Neuronal stem cell (in vitro differentiated cells): ENCODE measurements at regions not wholly inside any gene's neighbourhood (a gene's known extent, or its start where the extent isn't known, plus 50 kb on each side); places are given as distances from the start of the nearest gene placed in this dataset.

ENCODE experiments used
- DNase-seq: peaks from one replicate; pipeline ENCODE4 v3.0.0-alpha.2; 2013; ENCODE audit warnings: low spot score
- H2AFZ ChIP-seq: one replicate; pipeline ENCODE4 v1.6.1; 2013; ENCODE audit warnings: mild to moderate bottlenecking, low read length, inconsistent platforms
- H2AK5ac ChIP-seq: 2 replicates; pipeline ENCODE4 v1.6.1; 2013; ENCODE audit warnings: low read depth, mild to moderate bottlenecking, inconsistent platforms, low read length, moderate library complexity, mixed read lengths
- H2BK120ac ChIP-seq: 2 replicates; pipeline ENCODE4 v1.6.1; 2013; ENCODE audit warnings: low read depth, mild to moderate bottlenecking, inconsistent platforms, low read length, moderate library complexity, mixed read lengths
- H2BK12ac ChIP-seq: one replicate; pipeline ENCODE4 v1.6.1; 2013; ENCODE audit warnings: low read length, inconsistent platforms
- H2BK15ac ChIP-seq: 2 replicates; pipeline ENCODE4 v1.6.1; 2013; ENCODE audit warnings: mild to moderate bottlenecking, low read length, inconsistent platforms, mixed read lengths
- H2BK5ac ChIP-seq: one replicate; pipeline ENCODE4 v1.6.1; 2013; ENCODE audit warnings: inconsistent platforms, mild to moderate bottlenecking, low read length, moderate library complexity
- H3K14ac ChIP-seq: one replicate; pipeline ENCODE4 v1.6.1; 2013; ENCODE audit warnings: low read length, inconsistent platforms
- H3K18ac ChIP-seq: 2 replicates; pipeline ENCODE4 v1.6.1; 2013; ENCODE audit warnings: low read length, inconsistent platforms
- H3K23ac ChIP-seq: 2 replicates; pipeline ENCODE4 v1.6.1; 2013; ENCODE audit warnings: low read depth, mild to moderate bottlenecking, mixed read lengths, low read length, inconsistent platforms; ENCODE audit not compliant: poor library complexity
- H3K27ac ChIP-seq: replicated peaks from 3 replicates; pipeline ENCODE4 v1.5.1; 2013; ENCODE audit warnings: low read length, inconsistent platforms
- H3K27me3 ChIP-seq, 3 experiments: 2 replicates each; pipeline ENCODE4 v1.6.1; 2013; ENCODE audit warnings: low read length in 3 of 3, mild to moderate bottlenecking in 2 of 3, inconsistent platforms in 1 of 3, low read depth in 1 of 3, mixed read lengths in 1 of 3, moderate library complexity in 1 of 3; ENCODE audit not compliant: control insufficient read depth in 3 of 3, insufficient read depth in 3 of 3
- H3K36me3 ChIP-seq, 2 donors: replicated peaks in 1 of 2; 2 replicates each; pipeline ENCODE4 v1.6.1; 2013; ENCODE audit warnings: low read length in 2 of 2; ENCODE audit not compliant: control insufficient read depth in 2 of 2, insufficient read depth in 2 of 2
- H3K4ac ChIP-seq: 2 replicates; pipeline ENCODE4 v1.6.1; 2013; ENCODE audit warnings: inconsistent platforms, mild to moderate bottlenecking, low read length, moderate library complexity
- H3K4me1 ChIP-seq, 2 donors: 1 replicate in 1 of 2; 2 replicates in 1 of 2; pipeline ENCODE4 v1.6.1; 2013; ENCODE audit warnings: low read length in 2 of 2, low read depth in 1 of 2; ENCODE audit not compliant: control insufficient read depth in 2 of 2, insufficient read depth in 1 of 2
- H3K4me2 ChIP-seq: one replicate; pipeline ENCODE4 v1.6.1; 2013; ENCODE audit warnings: mild to moderate bottlenecking, low read length, inconsistent platforms; ENCODE audit not compliant: insufficient read depth, poor library complexity, severe bottlenecking
- H3K4me3 ChIP-seq, 2 donors: 2 replicates each; pipeline ENCODE4 v1.5.1; 2013; ENCODE audit warnings: low read length in 2 of 2, mild to moderate bottlenecking in 2 of 2, inconsistent platforms in 1 of 2, moderate library complexity in 1 of 2
- H3K79me1 ChIP-seq: one replicate; pipeline ENCODE4 v1.6.1; 2013; ENCODE audit warnings: low read depth, mild to moderate bottlenecking, inconsistent platforms, low read length, moderate library complexity
- H3K9ac ChIP-seq: one replicate; pipeline ENCODE4 v1.6.1; 2013; ENCODE audit warnings: mild to moderate bottlenecking, low read depth, low read length, inconsistent platforms; ENCODE audit not compliant: poor library complexity
- H3K9me3 ChIP-seq, 2 donors: replicated peaks in 1 of 2; 2 replicates each; pipeline versions ENCODE3 to v1.6.1; 2013; ENCODE audit warnings: low read length in 2 of 2, mild to moderate bottlenecking in 2 of 2, inconsistent platforms in 1 of 2, low read depth in 1 of 2, mixed read lengths in 1 of 2, moderate library complexity in 1 of 2; ENCODE audit not compliant: control insufficient read depth in 2 of 2, insufficient read depth in 1 of 2
- H4K8ac ChIP-seq: one replicate; pipeline ENCODE4 v1.6.1; 2013; ENCODE audit warnings: low read depth, mild to moderate bottlenecking, inconsistent platforms, low read length, moderate library complexity
- H4K91ac ChIP-seq: one replicate; pipeline ENCODE4 v1.6.1; 2013; ENCODE audit warnings: low read length, low read depth, mild to moderate bottlenecking, inconsistent platforms; ENCODE audit not compliant: poor library complexity
- WGBS, 2 donors: extraction: QIAGEN DNeasy Blood & Tissue Kit; methylation state at CpG; one replicate each; pipeline ENCODE4 v1.1.7; 2013; ENCODE audit warnings: missing lambda C conversion rate in 2 of 2, mixed read lengths in 1 of 2; ENCODE audit not compliant: insufficient read length in 2 of 2, insufficient replicate concordance in 1 of 2; ENCODE audit errors: extremely low coverage in 2 of 2; 5-methylcytosine and 5-hydroxymethylcytosine counted together

GRCh38 chr3:168881804-168882203, 781.7 kb downstream of the MECOM start:
- Histone ChIP-seq H3K4ac (no peak overlapping the region), H4K8ac (no peak overlapping the region), H3K9me3 (no peaks in the 10 kb centered on the region), H2AK5ac (no peak overlapping the region), H2BK120ac (no peak overlapping the region), H3K9ac (no peak overlapping the region), H3K23ac (no peak overlapping the region), H2BK5ac (no peak overlapping the region), H3K14ac (no peak overlapping the region), H3K18ac (no peak overlapping the region), H2BK12ac (no peak overlapping the region), H3K4me2 (no peak overlapping the region), H2AFZ (no peak overlapping the region), H3K36me3 (no peaks in the 10 kb centered on the region), H3K79me1 (no peaks in the 10 kb centered on the region), H3K4me3 (no peak overlapping the region), H2BK15ac (no peak overlapping the region), H3K27ac (no peak overlapping the region), H3K27me3 (no peaks in the 10 kb centered on the region), H4K91ac (no peak overlapping the region), H3K4me1 (peaks cover 5 to 12% of the 10 kb centered on the region in 2 donors)
- no peak for DNase-seq
- WGBS, 2 donors = no CpG with 5 or more reads among the region's 3 CpGs

GRCh38 chr3:168878655-168879054, 782.9 kb upstream of the GOLIM4 start:
- no peak for DNase-seq
- H2AK5ac ChIP-seq = no peak overlapping the region
- no peak overlapping the region for H2BK12ac ChIP-seq
- H3K27ac ChIP-seq = no peak overlapping the region
- H3K9ac ChIP-seq = no peak overlapping the region
- no peak overlapping the region for H3K18ac ChIP-seq
- H3K4me2 ChIP-seq = no peak overlapping the region
- H2BK5ac ChIP-seq = no peak overlapping the region
- H3K4me1 ChIP-seq = peaks cover 7 to 16% of the 10 kb centered on the region in 2 donors
- H2BK120ac ChIP-seq = no peak overlapping the region
- no peak overlapping the region for H3K23ac ChIP-seq
- no peaks in the 10 kb centered on the region for H3K36me3 ChIP-seq
- no peaks in the 10 kb centered on the region for H3K9me3 ChIP-seq
- no peak overlapping the region for H2AFZ ChIP-seq
- H3K4ac ChIP-seq = no peak overlapping the region
- H3K27me3 ChIP-seq = no peaks in the 10 kb centered on the region
- no peak overlapping the region for H2BK15ac ChIP-seq
- no peak overlapping the region for H4K91ac ChIP-seq
- H3K4me3 ChIP-seq = no peak overlapping the region
- H3K79me1 ChIP-seq = no peaks in the 10 kb centered on the region
- H4K8ac ChIP-seq = no peak overlapping the region
- H3K14ac ChIP-seq = no peak overlapping the region
- WGBS, 2 donors = no CpG with 5 or more reads among the region's 1 CpG

- no peak overlapping the region for H2BK15ac ChIP-seq
- H3K23ac ChIP-seq = no peak overlapping the region
- no peak overlapping the region for H3K18ac ChIP-seq
- no peak overlapping the region for H3K14ac ChIP-seq
- no peak overlapping the region for H2BK12ac ChIP-seq
- no peak overlapping the region for H4K91ac ChIP-seq
- no peak overlapping the region for H4K8ac ChIP-seq
- H2BK5ac ChIP-seq = no peak overlapping the region
- no peak overlapping the region for H3K4ac ChIP-seq
- no peak overlapping the region for H3K27ac ChIP-seq
- no peak for DNase-seq
- no peaks in the 10 kb centered on the region for H3K36me3 ChIP-seq
- H2AK5ac ChIP-seq = no peak overlapping the region
- no peak overlapping the region for H3K9ac ChIP-seq
- no peak overlapping the region for H2AFZ ChIP-seq
- H3K4me3 ChIP-seq = no peak overlapping the region
- WGBS, 2 donors = no CpG with 5 or more reads among the region's 1 CpG
- no peaks in the 10 kb centered on the region for H3K9me3 ChIP-seq
- peaks cover 7 to 14% of the 10 kb centered on the region in 2 donors for H3K4me1 ChIP-seq
- no peaks in the 10 kb centered on the region for H3K79me1 ChIP-seq
- no peaks in the 10 kb centered on the region for H3K27me3 ChIP-seq
- H2BK120ac ChIP-seq = no peak overlapping the region
- no peak overlapping the region for H3K4me2 ChIP-seq
Measured at GRCh38 chr3:168877899-168878298, 782.2 kb upstream of the GOLIM4 start.

- Histone ChIP-seq H3K27ac (no peak overlapping the region), H3K4me2 (no peak overlapping the region), H3K9me3 (no peaks in the 10 kb centered on the region), H2BK15ac (no peak overlapping the region), H3K18ac (no peak overlapping the region), H2AFZ (no peak overlapping the region), H3K14ac (no peak overlapping the region), H3K4me1 (peaks cover 7 to 14% of the 10 kb centered on the region in 2 donors), H3K4me3 (no peak overlapping the region), H3K79me1 (no peaks in the 10 kb centered on the region), H3K23ac (no peak overlapping the region), H3K36me3 (no peaks in the 10 kb centered on the region), H3K4ac (no peak overlapping the region), H3K9ac (no peak overlapping the region), H2BK5ac (no peak overlapping the region), H2BK120ac (no peak overlapping the region), H4K91ac (no peak overlapping the region), H3K27me3 (no peaks in the 10 kb centered on the region), H2AK5ac (no peak overlapping the region), H4K8ac (no peak overlapping the region), H2BK12ac (no peak overlapping the region)
- WGBS, 2 donors = no CpG with 5 or more reads among the region's 4 CpGs
- DNase-seq = no peak
Measured at GRCh38 chr3:168876346-168877035, 780.8 kb upstream of the GOLIM4 start.
